Astrocyte of the cerebellum (primary cell): ENCODE measurements at regions not wholly inside any gene's neighbourhood (a gene's known extent, or its start where the extent isn't known, plus 50 kb on each side); places are given as distances from the start of the nearest gene placed in this dataset.

Experiments used
- DNase-seq: peaks from one replicate; pipeline ENCODE4 v3.0.0-alpha.2; 2011; ENCODE audit warnings: low read depth
- H3K4me3 ChIP-seq: 2 replicates; pipeline ENCODE4 v1.5.1; 2011; ENCODE audit warnings: mild to moderate bottlenecking, low read depth, low read length, moderate library complexity
- CTCF ChIP-seq: IDR thresholded peaks from 2 replicates; pipeline ENCODE4 v1.5.1; 2012; ENCODE audit warnings: low read length, low read depth, moderate library complexity, mild to moderate bottlenecking; ENCODE audit errors: missing control alignments
- in situ Hi-C: cut with HindIII; loops from 2 replicates; pipeline ENCODE4 v1.10.0; 2017; ENCODE audit warnings: low sequenced_read_pairs

GRCh38 chr2:66331176-66331575 is 103.7 kb upstream of the MEIS1 start:
- DNase-seq = no peak
- in situ Hi-C loops = no loop called here
- no peak overlapping the region for H3K4me3 ChIP-seq
- no peak for TF ChIP-seq CTCF

- in situ Hi-C loops = no loop called here
- no peak for DNase-seq
- TF ChIP-seq CTCF = no peak
- no peak overlapping the region for H3K4me3 ChIP-seq
Observed at GRCh38 chr2:66329081-66329605, 105.8 kb upstream of the MEIS1 start.

- no peak overlapping the region for H3K4me3 ChIP-seq
- no peak for TF ChIP-seq CTCF
- in situ Hi-C loops = no loop called here
- no peak for DNase-seq
Observed at GRCh38 chr2:66327066-66327740, 107.7 kb upstream of the MEIS1 start.

- in situ Hi-C loops = no loop called here
- no peak for TF ChIP-seq CTCF
- no peak for DNase-seq
- no peak overlapping the region for H3K4me3 ChIP-seq
Observed at GRCh38 chr2:66324909-66325528, 109.9 kb upstream of the MEIS1 start.

GRCh38 chr2:66324356-66324755 is 110.6 kb upstream of the MEIS1 start:
- in situ Hi-C loops = no loop called here
- DNase-seq = no peak
- TF ChIP-seq CTCF = no peak
- no peak overlapping the region for H3K4me3 ChIP-seq

GRCh38 chr2:66323406-66323805 is 111.5 kb upstream of the MEIS1 start:
- H3K4me3 ChIP-seq = no peak overlapping the region
- no peak for DNase-seq
- in situ Hi-C loops = no loop called here
- TF ChIP-seq CTCF = no peak
